ENCODE measurements at regions not wholly inside any gene's neighbourhood (a gene's known extent, or its start where the extent isn't known, plus 50 kb on each side); places are given as distances from the start of the nearest gene placed in this dataset.

- no peak for DNase-seq
These were observed 233.3 kb downstream of the CTTN start for GRCh38 chr11:70631624-70632047.

GRCh38 chr11:70633610-70634009 is 235.3 kb downstream of the CTTN start:
- DNase-seq: no peak

- no peak for DNase-seq
These were observed 238.3 kb downstream of the CTTN start for GRCh38 chr11:70636659-70637058.

GRCh38 chr11:70637186-70637800 is 239.0 kb downstream of the CTTN start:
- no peak for DNase-seq

DNA sequence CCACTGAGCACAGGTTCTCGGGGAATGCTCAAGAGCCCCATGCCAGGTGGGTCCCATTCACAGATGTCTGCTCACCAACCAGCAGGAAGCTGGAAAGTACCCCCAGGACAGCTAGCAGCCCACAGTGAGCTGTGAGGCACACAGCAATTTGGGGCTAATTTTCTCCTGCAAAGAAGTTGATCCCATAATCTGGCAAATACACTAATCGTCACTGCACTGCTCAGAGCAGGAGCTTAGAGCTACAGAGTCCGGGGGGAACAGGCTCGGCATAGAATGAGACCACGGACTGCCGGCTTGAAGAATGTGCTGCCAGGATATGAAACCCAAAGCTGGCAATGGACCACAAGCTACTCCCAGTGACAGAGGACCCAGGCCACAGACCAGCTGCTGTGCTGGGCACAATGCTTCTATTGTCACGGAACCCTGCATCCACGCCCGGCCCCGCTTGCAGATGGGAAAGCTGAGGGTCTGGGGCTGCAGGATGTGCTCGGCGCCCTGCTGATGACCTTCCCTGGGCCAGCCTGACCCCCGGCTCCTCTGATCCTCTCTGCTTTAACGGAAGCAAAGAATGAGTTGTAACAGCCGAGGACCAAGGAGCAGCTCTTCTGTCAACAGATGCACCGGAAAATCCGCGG is 239.7 kb downstream of the CTTN start:
- no peak for DNase-seq

DNA sequence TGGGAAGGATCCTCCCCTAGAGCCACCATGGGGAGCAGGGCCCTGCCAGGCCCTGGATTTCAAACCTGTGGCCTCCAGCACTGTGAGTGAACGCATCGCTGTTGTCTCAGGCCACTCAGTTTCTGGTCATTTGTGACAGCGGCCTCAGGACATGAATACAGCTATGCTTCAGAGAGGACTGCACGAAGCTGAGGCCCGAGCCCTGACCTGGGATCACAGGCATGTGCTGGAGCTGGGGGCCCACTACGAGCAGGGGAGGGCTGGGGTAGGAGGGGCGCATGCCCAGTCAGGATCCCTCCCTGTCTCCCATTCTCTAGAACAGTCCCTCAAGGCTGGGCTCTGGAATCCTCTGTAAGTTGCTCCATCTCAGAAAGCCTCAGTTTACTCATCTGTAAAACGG is 242.1 kb downstream of the CTTN start:
- no peak for DNase-seq

DNA sequence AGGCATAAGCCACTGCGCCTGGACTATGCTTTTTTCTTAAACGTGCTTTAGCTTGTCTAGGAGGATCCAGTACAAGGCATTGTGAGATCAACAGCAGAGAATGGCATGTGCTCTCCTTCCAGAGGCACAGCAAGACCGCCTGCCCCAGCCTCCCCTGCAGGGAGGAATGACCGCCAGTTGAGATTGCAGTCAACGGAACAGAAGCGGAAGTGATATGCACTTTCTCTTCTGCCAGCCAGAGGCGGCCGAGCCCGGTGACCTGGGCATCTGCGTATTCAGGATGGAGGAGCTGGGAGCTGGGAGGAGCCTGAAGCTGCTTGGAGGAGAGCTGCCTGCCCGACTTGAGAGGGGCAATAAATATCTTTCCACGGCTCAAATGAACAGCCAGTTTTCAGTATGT is 243.0 kb downstream of the CTTN start:
- DNase-seq: no peak

GRCh38 chr11:70642266-70642665 is 243.9 kb downstream of the CTTN start:
- DNase-seq: no peak

DNA sequence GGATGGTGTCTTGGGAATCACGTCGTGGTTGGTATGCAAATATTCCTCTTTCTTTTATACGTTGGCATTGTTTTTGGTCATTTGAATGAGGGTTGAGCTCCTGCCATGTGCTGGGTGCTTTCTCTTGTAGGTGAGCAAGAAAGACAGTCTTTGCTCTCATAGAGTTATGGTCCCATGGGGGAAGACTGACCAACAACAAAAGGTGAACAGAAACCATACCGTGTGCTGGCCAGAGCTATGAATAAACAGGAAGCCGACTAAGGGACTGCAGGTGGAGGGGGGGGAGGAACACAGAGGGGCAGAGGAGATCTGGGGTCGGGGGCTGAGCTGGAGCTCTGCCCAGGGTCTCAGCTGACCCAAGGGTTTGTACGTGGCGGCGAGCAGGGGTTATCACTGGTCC is 245.3 kb downstream of the CTTN start:
- DNase-seq: no peak

- no peak for DNase-seq
These were observed 246.2 kb downstream of the CTTN start for GRCh38 chr11:70644343-70645060.

DNA sequence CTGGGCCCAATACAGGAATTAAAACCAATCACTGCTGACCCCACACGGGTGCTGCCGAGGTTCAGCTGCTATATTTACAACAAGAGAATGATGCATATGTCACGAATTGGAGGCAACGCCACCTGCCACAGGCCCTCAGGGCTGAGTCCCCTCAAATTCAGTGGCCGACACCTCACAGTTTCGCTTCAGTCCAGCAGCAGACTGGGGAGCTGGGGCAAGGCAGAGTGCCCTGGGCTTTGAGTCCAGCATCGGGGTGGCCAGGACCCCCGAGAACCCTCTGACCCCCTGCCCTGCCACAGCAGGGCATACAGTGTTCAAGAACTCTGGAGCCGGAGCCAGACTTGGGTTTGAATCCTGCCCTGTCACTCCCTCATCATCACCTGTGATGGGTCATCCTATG is 247.2 kb downstream of the CTTN start:
- no peak for DNase-seq

DNA sequence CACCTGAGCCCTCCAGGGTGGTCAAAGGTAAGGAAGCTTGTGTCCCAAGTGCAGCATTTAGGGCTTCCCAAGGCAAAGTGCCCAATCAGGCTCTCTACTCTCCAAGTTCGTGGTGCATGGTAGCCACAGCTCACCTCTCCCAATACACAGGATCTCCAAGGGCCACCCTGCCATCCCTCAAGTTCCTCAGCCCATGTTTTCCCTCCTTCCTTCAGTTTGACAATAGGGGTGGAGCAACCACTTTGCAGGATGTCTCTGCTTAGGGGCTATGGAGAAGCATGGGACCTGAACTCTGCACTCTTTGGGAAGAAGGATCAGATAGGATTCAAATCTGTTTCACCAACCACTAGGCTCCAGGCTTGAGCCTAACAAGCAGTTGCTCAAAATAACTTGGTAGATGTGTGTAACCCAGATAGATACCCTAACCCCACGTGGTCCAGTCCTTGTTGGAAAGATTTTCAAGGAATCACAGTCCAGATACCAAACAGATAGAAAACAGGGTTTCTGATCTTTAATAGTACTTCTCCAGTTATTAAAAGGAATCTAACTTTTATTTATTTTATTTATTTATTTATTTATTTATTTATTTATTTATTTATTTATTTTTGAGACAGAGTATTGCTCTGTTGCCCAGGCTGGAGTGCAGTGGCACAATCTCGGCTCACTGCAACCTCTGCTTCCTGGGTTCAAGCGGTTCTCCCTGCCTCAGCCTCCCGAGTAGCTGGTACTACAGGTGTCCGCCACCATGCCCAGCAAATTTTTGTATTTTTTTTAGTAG is 248.1 kb downstream of the CTTN start:
- DNase-seq: no peak

DNA sequence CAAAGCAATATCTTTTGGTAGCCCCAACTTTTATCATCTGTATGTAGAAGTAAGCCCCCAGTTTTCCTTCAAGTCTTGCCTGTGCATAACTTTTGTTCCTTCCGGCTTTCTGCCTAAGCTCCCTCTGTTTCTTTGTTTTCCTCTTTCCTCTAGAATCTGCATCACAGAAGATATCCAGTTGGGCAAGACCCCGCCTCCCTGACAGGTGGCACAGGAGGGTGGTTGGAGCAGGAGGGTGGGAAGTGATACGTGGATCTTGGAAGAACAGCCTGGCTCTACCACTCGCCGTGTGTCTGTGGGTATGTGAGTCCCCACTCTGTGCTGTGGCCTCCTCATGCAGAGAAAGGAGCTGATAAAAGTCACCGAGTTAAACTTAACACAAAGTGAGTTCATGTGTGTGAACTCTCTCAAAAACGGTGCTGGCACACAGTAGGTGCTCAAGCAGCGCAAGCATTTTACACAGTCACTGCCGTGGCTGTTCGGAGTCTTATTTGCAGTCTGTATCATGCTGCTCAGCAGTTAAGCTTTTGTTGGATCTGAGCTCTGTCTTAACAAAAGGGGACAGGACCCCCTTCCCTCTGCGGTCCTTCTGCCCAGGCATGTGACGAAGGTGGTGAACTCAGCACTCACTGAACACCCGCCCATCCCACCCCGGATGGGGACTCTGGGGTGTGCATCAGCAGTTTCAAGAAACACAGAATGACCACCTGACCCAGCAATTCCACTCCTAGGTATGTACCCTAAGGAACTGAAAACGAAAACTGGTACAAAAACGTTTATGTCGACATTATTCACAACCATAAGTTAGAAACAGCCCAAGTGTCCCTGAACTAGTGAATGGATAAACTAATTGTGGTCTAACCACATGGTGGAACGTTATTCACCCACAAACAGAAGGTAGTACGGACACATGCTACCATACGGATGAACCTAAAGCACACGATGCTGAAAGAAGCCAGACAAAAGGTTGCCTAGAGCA is 249.1 kb downstream of the CTTN start:
- DNase-seq: no peak

GRCh38 chr11:70650075-70650909 is 252.0 kb downstream of the CTTN start:
- no peak for DNase-seq

GRCh38 chr11:70651031-70651430 is 252.7 kb downstream of the CTTN start:
- no peak for DNase-seq

DNA sequence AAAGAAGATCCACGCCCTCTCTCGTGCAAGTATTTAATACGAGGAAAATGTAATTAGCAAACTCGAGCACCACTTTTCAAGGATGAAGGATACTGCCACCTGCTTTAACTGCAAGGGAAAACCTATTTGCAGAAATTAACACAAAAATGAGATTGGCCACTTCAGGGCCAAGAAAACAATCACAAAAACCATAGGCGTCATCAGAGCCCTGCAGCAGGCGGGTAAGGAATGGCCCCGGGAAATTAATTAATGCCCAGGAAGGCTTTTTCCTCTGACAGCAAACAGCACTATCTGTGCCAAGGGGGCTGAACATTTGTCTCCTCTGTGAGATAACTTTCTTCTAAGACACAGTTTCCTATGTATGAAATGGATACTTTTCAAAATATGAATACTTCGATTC is 255.7 kb downstream of the CTTN start:
- no peak for DNase-seq

- DNase-seq: no peak
These were observed 257.5 kb downstream of the CTTN start for GRCh38 chr11:70655816-70656215.

DNA sequence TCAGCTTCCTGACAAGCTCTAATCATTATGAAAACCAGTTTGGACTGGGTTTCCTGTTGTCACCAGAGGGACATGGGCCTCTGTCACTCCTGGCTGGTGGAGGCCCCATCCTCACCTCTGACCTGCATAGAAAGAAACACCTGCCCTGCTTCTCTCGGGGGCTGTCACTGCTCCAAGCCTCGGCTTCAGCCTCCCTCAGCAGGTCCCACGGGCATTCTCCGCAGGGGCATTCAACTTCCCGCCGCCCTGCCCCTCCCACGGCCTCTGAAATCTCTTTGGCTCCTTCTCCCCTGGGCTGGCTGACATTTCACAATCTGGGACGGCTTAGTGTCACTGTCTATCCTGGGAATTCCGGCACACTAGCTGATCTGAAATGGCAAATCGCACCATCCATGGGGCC is 257.9 kb downstream of the CTTN start:
- no peak for DNase-seq

GRCh38 chr11:70660059-70660888 is 261.9 kb downstream of the CTTN start:
- DNase-seq: no peak

GRCh38 chr11:70660889-70661197 is 262.5 kb downstream of the CTTN start:
- DNase-seq: no peak
